ENCODE measurements at regions not wholly inside any gene's neighbourhood (a gene's known extent, or its start where the extent isn't known, plus 50 kb on each side); places are given as distances from the start of the nearest gene placed in this dataset.

GRCh38 chr11:116452461-116452860 lies 320.3 kb downstream of the BUD13 start:
- Histone ChIP-seq H3K9me3 (ENCODE audit: control insufficient read depth in 4 of 4, low read length in 3 of 4) (peaks cover 0 to 3% (median under 1%) of the 10 kb centered on the region in 4 donors), H3K4me1 (ENCODE audit: control insufficient read depth in 4 of 4, insufficient read depth in 4 of 4, low read length in 3 of 4) (no peaks in the 10 kb centered on the region), H3K9ac (ENCODE audit: low read depth in 1 of 2, low read length in 2 of 2) (no peak overlapping the region), H3K27ac (ENCODE audit: low read depth in 1 of 2, low read length in 2 of 2) (no peak overlapping the region), H3K36me3 (ENCODE audit: control insufficient read depth in 4 of 4, insufficient read depth in 3 of 4, low read depth in 1 of 4, low read length in 3 of 4) (no peaks in the 10 kb centered on the region), H3K27me3 (ENCODE audit: control insufficient read depth in 4 of 4, insufficient read depth in 4 of 4, low read length in 3 of 4) (no peaks in the 10 kb centered on the region), H3K4me3 (ENCODE audit: low read depth in 1 of 3, low read length in 3 of 3) (no peak overlapping the region)
- no peak for DNase-seq (ENCODE audit: low spot score)
- 74% methylated on average over 3 of the region's 3 CpGs for WGBS
- TF ChIP-seq CTCF (IDR thresholded peaks at IDR 0.05; ENCODE audit: low read depth, low read length, missing input control) (no peak), FOXA2 (IDR thresholded peaks at IDR 0.05) (no peak), RXRA (IDR thresholded peaks at IDR 0.05) (no peak), YY1 (IDR thresholded peaks at IDR 0.05) (no peak), RAD21 (IDR thresholded peaks at IDR 0.05) (no peak), NR2F2 (IDR thresholded peaks at IDR 0.05) (no peak), EGR1 (IDR thresholded peaks at IDR 0.05; ENCODE audit: low read depth in 2 of 2) (no peak), JUND (IDR thresholded peaks at IDR 0.05) (no peak), HNF4G (IDR thresholded peaks at IDR 0.05) (no peak), TAF1 (conservative IDR thresholded peaks at IDR 0.05) (no peak)
- TF ChIP-seq, protein P1, sequence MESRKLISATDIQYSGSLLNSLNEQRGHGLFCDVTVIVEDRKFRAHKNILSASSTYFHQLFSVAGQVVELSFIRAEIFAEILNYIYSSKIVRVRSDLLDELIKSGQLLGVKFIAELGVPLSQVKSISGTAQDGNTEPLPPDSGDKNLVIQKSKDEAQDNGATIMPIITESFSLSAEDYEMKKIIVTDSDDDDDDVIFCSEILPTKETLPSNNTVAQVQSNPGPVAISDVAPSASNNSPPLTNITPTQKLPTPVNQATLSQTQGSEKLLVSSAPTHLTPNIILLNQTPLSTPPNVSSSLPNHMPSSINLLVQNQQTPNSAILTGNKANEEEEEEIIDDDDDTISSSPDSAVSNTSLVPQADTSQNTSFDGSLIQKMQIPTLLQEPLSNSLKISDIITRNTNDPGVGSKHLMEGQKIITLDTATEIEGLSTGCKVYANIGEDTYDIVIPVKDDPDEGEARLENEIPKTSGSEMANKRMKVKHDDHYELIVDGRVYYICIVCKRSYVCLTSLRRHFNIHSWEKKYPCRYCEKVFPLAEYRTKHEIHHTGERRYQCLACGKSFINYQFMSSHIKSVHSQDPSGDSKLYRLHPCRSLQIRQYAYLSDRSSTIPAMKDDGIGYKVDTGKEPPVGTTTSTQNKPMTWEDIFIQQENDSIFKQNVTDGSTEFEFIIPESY (IDR thresholded peaks at IDR 0.05): no peak

DNA sequence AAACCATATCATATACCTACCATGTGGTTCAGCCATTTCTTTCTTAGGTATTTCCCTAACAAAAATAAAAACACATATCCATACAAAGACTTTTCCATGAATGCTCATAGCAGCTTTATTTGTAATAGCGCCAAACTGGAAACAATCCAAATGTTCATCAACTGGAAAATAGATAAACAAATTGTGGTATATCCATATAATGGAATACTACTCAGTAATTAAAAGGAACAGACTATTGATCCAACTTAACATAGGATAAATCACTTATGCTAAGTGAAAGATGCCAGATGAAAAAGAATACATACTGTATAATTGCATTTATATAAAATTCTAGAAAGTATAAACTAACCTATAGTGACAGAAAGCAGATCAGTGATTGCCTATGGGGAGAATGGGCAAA lies 323.3 kb downstream of the BUD13 start:
- no peak for DNase-seq (ENCODE audit: low spot score)
- TF ChIP-seq RAD21 (IDR thresholded peaks at IDR 0.05) (no peak), EGR1 (IDR thresholded peaks at IDR 0.05; ENCODE audit: low read depth in 2 of 2) (no peak), FOXA2 (IDR thresholded peaks at IDR 0.05) (no peak), YY1 (IDR thresholded peaks at IDR 0.05) (no peak), TAF1 (conservative IDR thresholded peaks at IDR 0.05) (no peak), JUND (IDR thresholded peaks at IDR 0.05) (no peak), HNF4G (IDR thresholded peaks at IDR 0.05) (no peak), RXRA (IDR thresholded peaks at IDR 0.05) (no peak), REST (IDR thresholded peaks at IDR 0.05) (no peak), ATF3 (IDR thresholded peaks at IDR 0.05) (no peak), MAX (IDR thresholded peaks at IDR 0.05) (no peak)
- TF ChIP-seq, protein P1 (IDR thresholded peaks at IDR 0.05): no peak
- Histone ChIP-seq H3K9ac (ENCODE audit: low read depth in 1 of 2, low read length in 2 of 2) (no peak overlapping the region), H3K4me3 (ENCODE audit: low read depth in 1 of 3, low read length in 3 of 3) (no peak overlapping the region), H3K4me1 (ENCODE audit: control insufficient read depth in 4 of 4, insufficient read depth in 4 of 4, low read length in 3 of 4) (no peaks in the 10 kb centered on the region), H3K27ac (ENCODE audit: low read depth in 1 of 2, low read length in 2 of 2) (no peak overlapping the region), H3K27me3 (ENCODE audit: control insufficient read depth in 4 of 4, insufficient read depth in 4 of 4, low read length in 3 of 4) (no peaks in the 10 kb centered on the region), H3K36me3 (ENCODE audit: control insufficient read depth in 4 of 4, insufficient read depth in 3 of 4, low read depth in 1 of 4, low read length in 3 of 4) (no peaks in the 10 kb centered on the region), H3K9me3 (ENCODE audit: control insufficient read depth in 4 of 4, low read length in 3 of 4) (peaks cover 0 to 3% (median under 1%) of the 10 kb centered on the region in 4 donors)
- WGBS: 93% methylated on average over 1 of the region's 1 CpG
